Endothelial cell of umbilical vein (primary cell): ENCODE measurements at regions not wholly inside any gene's neighbourhood (a gene's known extent, or its start where the extent isn't known, plus 50 kb on each side); places are given as distances from the start of the nearest gene placed in this dataset.
"Not testable (repeated sequence)": the region's sequence is repeated elsewhere in the genome, so short reads cannot be mapped to it uniquely, and the experiment has no call there.

Experiments used
- BruUV-seq: library from RNA; stranded (reverse); fragments of 400-500 nt; replicated peaks from 2 replicates; lab custom pipeline; 2021; lab: Mats Ljungman, UMichigan
- CTCF ChIA-PET: fragments of 300-600, 350-600 bp; sonication (Branson Sonifier 250); formaldehyde crosslinking; loops from one replicate; lab custom pipeline; 2021; ENCODE audit warnings: antibody characterized with exemption, inconsistent platforms; lab: Charles Lee
- POLR2A ChIA-PET: fragments of 300-600, 350-600 bp; sonication (Branson Sonifier 250); formaldehyde crosslinking; loops from one replicate; lab custom pipeline; 2021; ENCODE audit warnings: antibody characterized with exemption, inconsistent platforms; lab: Charles Lee
- DNase-seq: peaks from one replicate; pipeline ENCODE4 v3.0.0-alpha.2; 2011; ENCODE audit warnings: low read depth, low spot score
- FAIRE-seq: peaks from 2 replicates; lab custom pipeline; 2011; peaks lifted over from hg19 to GRCh38; lab: Jason Lieb, UNC
- H2AFZ ChIP-seq: 2 replicates; pipeline ENCODE4 v1.6.0; 2012; ENCODE audit warnings: low read depth, low read length, control low read depth, inconsistent platforms
- H3K27ac ChIP-seq: 2 replicates; pipeline ENCODE4 v1.5.1; 2011; ENCODE audit warnings: low read depth, mild to moderate bottlenecking, control low read depth, low read length, moderate library complexity; ENCODE audit not compliant: insufficient read depth
- H3K27me3 ChIP-seq, 2 experiments: 2 replicates each; pipeline versions ENCODE4 v1.6.0 to v1.6.1; 2011; ENCODE audit warnings: low read length in 2 of 2, mixed read lengths in 1 of 2; ENCODE audit not compliant: control insufficient read depth in 2 of 2, insufficient read depth in 2 of 2
- H3K36me3 ChIP-seq, 2 experiments: 2 replicates in 1 of 2; 3 replicates in 1 of 2; pipeline ENCODE4 v1.5.1; 2011; ENCODE audit warnings: low read length in 2 of 2, mild to moderate bottlenecking in 1 of 2, moderate library complexity in 1 of 2; ENCODE audit not compliant: control insufficient read depth in 2 of 2, insufficient read depth in 2 of 2; ENCODE audit errors: extremely low read depth in 1 of 2
- H3K4me1 ChIP-seq: 3 replicates; pipeline ENCODE4 v1.5.1; 2011; ENCODE audit warnings: mild to moderate bottlenecking, low read length; ENCODE audit not compliant: control insufficient read depth, insufficient read depth; ENCODE audit errors: extremely low read depth
- H3K4me2 ChIP-seq: 2 replicates; pipeline ENCODE4 v1.6.1; 2011; ENCODE audit warnings: low read length, control low read depth, mixed read lengths; ENCODE audit not compliant: insufficient read depth
- H3K4me3 ChIP-seq, 3 experiments: fragments of 200-600 bp in 1 of 3; sonication (generic), shearing (Covaris generic) in 1 of 3; replicated peaks in 1 of 3; 2 replicates each; pipeline ENCODE4 v1.5.1; 2011 to 2016; ENCODE audit warnings: control low read depth in 3 of 3, low read length in 3 of 3, mild to moderate bottlenecking in 2 of 3, inconsistent platforms in 1 of 3, low read depth in 1 of 3, moderate library complexity in 1 of 3; ENCODE audit not compliant: insufficient read depth in 1 of 3
- H3K79me2 ChIP-seq: 2 replicates; pipeline ENCODE4 v1.6.0; 2012; ENCODE audit warnings: low read length, inconsistent platforms; ENCODE audit not compliant: control insufficient read depth, insufficient read depth
- H3K9ac ChIP-seq: replicated peaks from 2 replicates; pipeline ENCODE3; 2011; ENCODE audit warnings: low read length, control low read depth; ENCODE audit not compliant: insufficient read depth; ENCODE audit errors: extremely low read depth
- H3K9me1 ChIP-seq: replicated peaks from 3 replicates; pipeline ENCODE4 v1.6.0; 2011; ENCODE audit warnings: mild to moderate bottlenecking, low read length; ENCODE audit not compliant: control insufficient read depth, insufficient read depth; ENCODE audit errors: extremely low read depth
- H3K9me3 ChIP-seq: replicated peaks from 2 replicates; pipeline ENCODE4 v1.5.1; 2012; ENCODE audit warnings: low read length, inconsistent platforms; ENCODE audit not compliant: control insufficient read depth, insufficient read depth
- H4K20me1 ChIP-seq: replicated peaks from 2 replicates; pipeline ENCODE3; 2011; ENCODE audit warnings: mild to moderate bottlenecking, low read length; ENCODE audit not compliant: control insufficient read depth, insufficient read depth; ENCODE audit errors: extremely low read depth
- dilution Hi-C: fragments of 300-500 bp; cut with MboI; formaldehyde crosslinking; loops from one replicate; pipeline ENCODE4 v1.15.0; 2019; ENCODE audit warnings: low sequenced_read_pairs; ENCODE audit not compliant: extremely low pct_ligation_motif_present
- intact Hi-C: fragments of 100-400 bp; cut with micrococcal nuclease; formaldehyde crosslinking; loops from one replicate; pipeline ENCODE4 v1.10.0; 2022

DNA sequence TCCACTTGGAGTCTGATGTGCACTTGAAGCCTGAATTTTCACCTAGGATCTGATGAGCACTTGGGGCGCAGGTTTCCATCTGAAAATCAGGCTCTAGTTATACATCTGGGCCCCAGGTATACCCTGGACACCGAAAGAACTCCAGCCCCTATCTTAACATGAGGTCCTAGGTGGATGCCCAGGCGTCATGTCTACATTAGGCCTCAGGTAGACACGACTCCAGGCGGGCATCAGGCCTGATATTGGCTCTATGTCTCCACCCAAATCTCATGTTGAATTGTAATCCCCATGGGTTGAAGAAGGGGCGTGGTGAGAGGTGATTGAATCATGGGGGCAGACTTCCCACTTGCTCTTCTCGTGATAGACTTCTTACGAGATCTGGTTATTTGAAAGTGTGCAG is 1488.1 kb upstream of the TPTE start:
- H4K20me1 ChIP-seq, H3K79me2 ChIP-seq, H2AFZ ChIP-seq, dilution Hi-C loops, POLR2A ChIA-PET, BruUV-seq, H3K9me1 ChIP-seq, DNase-seq, H3K4me2 ChIP-seq, H3K27me3 ChIP-seq, intact Hi-C loops, H3K4me3 ChIP-seq, H3K9me3 ChIP-seq, H3K9ac ChIP-seq, H3K36me3 ChIP-seq, H3K27ac ChIP-seq, FAIRE-seq, H3K4me1 ChIP-seq, CTCF ChIA-PET: not testable (repeated sequence)

DNA sequence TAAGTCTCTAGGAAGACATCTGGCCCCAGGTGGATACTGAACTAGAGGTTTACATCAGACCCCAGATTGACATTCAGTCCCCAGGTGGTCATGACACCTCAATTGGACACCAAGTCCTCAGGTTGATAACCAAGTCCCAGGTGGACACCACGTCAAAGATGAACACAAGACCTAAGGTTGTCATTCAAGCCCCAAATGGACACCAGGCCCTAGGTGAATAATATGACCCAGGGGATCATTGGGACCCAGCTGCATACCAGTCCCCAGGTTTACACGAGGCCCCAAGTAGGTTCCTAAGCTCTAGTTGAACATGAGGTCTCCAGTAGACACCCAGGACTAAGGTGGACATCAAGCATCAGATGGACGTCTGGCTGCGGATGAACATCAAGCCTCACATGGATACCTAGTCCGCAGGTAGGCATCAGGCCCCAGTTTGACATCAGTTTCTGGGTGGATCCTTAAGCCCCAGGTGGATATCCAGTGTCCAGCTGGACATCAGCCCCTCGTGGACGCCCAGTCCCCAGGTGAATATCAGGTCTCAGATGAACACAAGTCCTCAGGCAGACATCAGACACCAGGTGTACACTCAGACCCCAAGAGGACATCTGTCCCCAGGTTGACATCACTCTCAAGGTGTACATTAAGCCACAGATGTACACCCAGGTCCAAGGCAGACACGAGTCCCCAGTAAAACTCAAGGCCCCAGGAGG is 1486.7 kb upstream of the TPTE start:
- H3K36me3 ChIP-seq, intact Hi-C loops, H3K79me2 ChIP-seq, H3K9me1 ChIP-seq, CTCF ChIA-PET, H3K4me1 ChIP-seq, H3K27ac ChIP-seq, DNase-seq, H3K4me3 ChIP-seq, dilution Hi-C loops, POLR2A ChIA-PET, BruUV-seq, H2AFZ ChIP-seq, H3K4me2 ChIP-seq, H4K20me1 ChIP-seq, H3K9ac ChIP-seq, H3K9me3 ChIP-seq, H3K27me3 ChIP-seq: not testable (repeated sequence)
- peak; percentile 80 for FAIRE-seq

DNA sequence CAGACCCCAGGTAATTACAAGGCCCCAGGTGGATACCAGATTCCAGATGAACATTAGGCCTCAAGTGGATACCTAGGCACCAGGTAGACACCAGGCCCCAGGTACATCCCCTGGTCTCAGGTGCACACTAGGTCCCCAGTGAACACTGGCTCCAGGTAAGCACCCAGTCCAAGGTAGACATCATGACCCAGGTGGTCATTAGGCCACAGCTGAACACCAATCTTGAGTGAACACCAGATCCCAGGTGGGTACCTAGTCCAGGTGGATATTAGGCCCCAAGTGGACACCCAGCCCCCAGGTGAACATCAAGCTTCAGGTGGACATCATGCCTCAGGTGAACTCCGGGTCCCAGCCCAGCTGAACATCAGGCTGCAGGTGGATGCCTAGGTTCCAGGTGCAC is 1486.2 kb upstream of the TPTE start:
- DNase-seq, BruUV-seq, intact Hi-C loops, FAIRE-seq, dilution Hi-C loops, H3K4me3 ChIP-seq, H3K27ac ChIP-seq, H4K20me1 ChIP-seq, H3K4me2 ChIP-seq, H3K9me3 ChIP-seq, H2AFZ ChIP-seq, H3K36me3 ChIP-seq, H3K27me3 ChIP-seq, H3K9me1 ChIP-seq, H3K4me1 ChIP-seq, CTCF ChIA-PET, H3K79me2 ChIP-seq, H3K9ac ChIP-seq, POLR2A ChIA-PET: not testable (repeated sequence)

DNA sequence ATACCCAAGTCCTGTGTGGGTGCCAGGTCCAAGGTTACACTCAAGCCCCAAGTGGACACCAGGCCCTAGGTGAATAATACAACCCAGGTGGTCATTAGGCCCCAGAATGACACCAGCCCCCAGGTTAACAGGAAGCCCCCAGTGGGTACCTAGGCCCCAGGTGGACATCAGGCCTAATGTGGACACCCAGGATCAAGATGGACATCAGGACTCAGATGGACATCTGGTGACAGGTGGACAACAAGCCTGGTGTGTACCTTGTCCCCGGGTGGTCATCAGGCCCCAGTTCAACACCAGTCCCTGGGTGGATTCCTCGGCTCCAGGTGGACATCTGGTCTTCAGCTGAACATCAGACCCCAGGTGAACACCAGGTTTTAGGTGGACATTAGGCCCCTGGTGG is 1485.4 kb upstream of the TPTE start:
- DNase-seq, intact Hi-C loops, H3K4me3 ChIP-seq, dilution Hi-C loops, H3K4me1 ChIP-seq, H2AFZ ChIP-seq, FAIRE-seq, CTCF ChIA-PET, BruUV-seq, H3K27me3 ChIP-seq, H3K27ac ChIP-seq, H3K9me1 ChIP-seq, H3K9me3 ChIP-seq, H3K9ac ChIP-seq, H3K36me3 ChIP-seq, POLR2A ChIA-PET, H4K20me1 ChIP-seq, H3K4me2 ChIP-seq, H3K79me2 ChIP-seq: not testable (repeated sequence)
